ENCODE measurements at regions not wholly inside any gene's neighbourhood (a gene's known extent, or its start where the extent isn't known, plus 50 kb on each side); places are given as distances from the start of the nearest gene placed in this dataset.

GRCh38 chr4:23234716-23235115, 542.0 kb downstream of the GBA3 start:
- TF ChIP-seq POLR2A (IDR thresholded peaks at IDR 0.05; ENCODE audit: low read length) (no peak), GATA1 (IDR thresholded peaks at IDR 0.05; ENCODE audit: low read depth, low read length) (no peak)

All from erythroblast (primary cell).